ENCODE measurements at regions not wholly inside any gene's neighbourhood (a gene's known extent, or its start where the extent isn't known, plus 50 kb on each side); places are given as distances from the start of the nearest gene placed in this dataset.
A peak's percentile ranks its signal among the peaks of the same experiment; 100 is the strongest.

- no peak for DNase-seq
These were observed 402.6 kb upstream of the EPHA7 start for GRCh38 chr6:93821953-93822352.

GRCh38 chr6:93820465-93821082 is 401.2 kb upstream of the EPHA7 start:
- no peak for DNase-seq

- DNase-seq, result no peak
These were observed 399.8 kb upstream of the EPHA7 start for GRCh38 chr6:93819189-93819588.

GRCh38 chr6:93817937-93818336 is 398.6 kb upstream of the EPHA7 start:
- DNase-seq, result no peak

GRCh38 chr6:93806409-93807270 is 387.3 kb upstream of the EPHA7 start:
- DNase-seq, result no peak

- DNase-seq, result no peak
These were observed 381.9 kb upstream of the EPHA7 start for GRCh38 chr6:93801101-93801847.

GRCh38 chr6:93799226-93799625 is 379.9 kb upstream of the EPHA7 start:
- no peak for DNase-seq

- DNase-seq, result no peak
These were observed 374.8 kb upstream of the EPHA7 start for GRCh38 chr6:93794166-93794565.

GRCh38 chr6:93792746-93793145 is 373.4 kb upstream of the EPHA7 start:
- DNase-seq, result no peak

- DNase-seq, result no peak
These were observed 371.6 kb upstream of the EPHA7 start for GRCh38 chr6:93790981-93791380.

GRCh38 chr6:93789532-93789931 is 370.2 kb upstream of the EPHA7 start:
- no peak for DNase-seq

- DNase-seq, result no peak
These were observed 368.5 kb upstream of the EPHA7 start for GRCh38 chr6:93787841-93788240.

- DNase-seq, result no peak
These were observed 367.3 kb upstream of the EPHA7 start for GRCh38 chr6:93786474-93787330.

GRCh38 chr6:93785694-93786030 is 366.3 kb upstream of the EPHA7 start:
- no peak for DNase-seq

- peak in 1 of 2 donors; percentile 42 for DNase-seq
These were observed 365.7 kb upstream of the EPHA7 start for GRCh38 chr6:93784794-93785693.

GRCh38 chr6:93779086-93779841 is 359.9 kb upstream of the EPHA7 start:
- DNase-seq, result peak in 1 of 2 donors; percentile 51

GRCh38 chr6:93759190-93759589 is 339.8 kb upstream of the EPHA7 start:
- no peak for DNase-seq

- DNase-seq, result no peak
These were observed 332.6 kb upstream of the EPHA7 start for GRCh38 chr6:93751969-93752368.

- no peak for DNase-seq
These were observed 330.6 kb upstream of the EPHA7 start for GRCh38 chr6:93749930-93750329.

- DNase-seq, result no peak
These were observed 329.8 kb upstream of the EPHA7 start for GRCh38 chr6:93749191-93749590.

- DNase-seq, result no peak
These were observed 327.5 kb upstream of the EPHA7 start for GRCh38 chr6:93746892-93747291.

Measured in hippocampal formation (tissue), 2 donors.